OCI-LY1 (cell line): ENCODE measurements at regions not wholly inside any gene's neighbourhood (a gene's known extent, or its start where the extent isn't known, plus 50 kb on each side); places are given as distances from the start of the nearest gene placed in this dataset.
A peak's percentile ranks its signal among the peaks of the same experiment; 100 is the strongest.

Experiments
- H2AFZ ChIP-seq: fragments of 200-600 bp; sonication (generic), shearing (Covaris generic); 2 replicates; pipeline ENCODE4 v1.6.0; 2014; ENCODE audit warnings: antibody characterized with exemption, mild to moderate bottlenecking, low read length
- H3F3A ChIP-seq: fragments of 200-600 bp; sonication (generic), shearing (Covaris generic); 2 replicates; pipeline ENCODE4 v1.6.0; 2014; ENCODE audit warnings: mild to moderate bottlenecking, antibody characterized with exemption, low read length, moderate library complexity; ENCODE audit not compliant: insufficient read depth
- H3K27ac ChIP-seq: fragments of 200-600 bp; sonication (generic); 2 replicates; pipeline ENCODE4 v1.5.1; 2014; ENCODE audit warnings: low read length, mixed run types, mild to moderate bottlenecking, low read depth; ENCODE audit not compliant: poor library complexity, severe bottlenecking
- H3K27me3 ChIP-seq: fragments of 200-600 bp; sonication (generic); 2 replicates; pipeline ENCODE4 v1.6.0; 2014; ENCODE audit warnings: antibody characterized with exemption, mild to moderate bottlenecking, low read length, moderate library complexity; ENCODE audit not compliant: insufficient read depth
- H3K36me3 ChIP-seq: fragments of 200-600 bp; sonication (generic); 2 replicates; pipeline ENCODE4 v1.6.1; 2014; ENCODE audit warnings: mild to moderate bottlenecking, antibody characterized with exemption, low read length, moderate library complexity, mixed read lengths; ENCODE audit not compliant: insufficient read depth
- H3K4me1 ChIP-seq: fragments of 200-600 bp; sonication (generic); 2 replicates; pipeline ENCODE4 v1.5.1; 2014; ENCODE audit warnings: mild to moderate bottlenecking, low read length, moderate library complexity; ENCODE audit not compliant: insufficient read depth, severe bottlenecking
- H3K4me2 ChIP-seq: fragments of 200-600 bp; sonication (generic), shearing (Covaris generic); 2 replicates; pipeline ENCODE4 v1.6.1; 2014; ENCODE audit warnings: low read length
- H3K4me3 ChIP-seq: fragments of 200-600 bp; sonication (generic); 2 replicates; pipeline ENCODE4 v1.5.1; 2014; ENCODE audit warnings: low read length, low read depth, mild to moderate bottlenecking, mixed read lengths; ENCODE audit not compliant: poor library complexity, severe bottlenecking
- H3K79me2 ChIP-seq: fragments of 200-600 bp; shearing (Covaris generic); 2 replicates; pipeline ENCODE4 v1.6.1; 2016; ENCODE audit warnings: mixed run types, low read length, mixed read lengths; ENCODE audit not compliant: insufficient read depth
- H3K9ac ChIP-seq: fragments of 200-600 bp; sonication (generic), shearing (Covaris generic); 2 replicates; pipeline ENCODE4 v1.6.1; 2014; ENCODE audit warnings: mild to moderate bottlenecking, low read length, mixed read lengths
- H3K9me2 ChIP-seq: fragments of 200-600 bp; sonication (generic), shearing (Covaris generic); 2 replicates; pipeline ENCODE4 v1.6.1; 2014; ENCODE audit warnings: low read depth, mild to moderate bottlenecking, low read length, mixed read lengths
- H3K9me3 ChIP-seq: fragments of 200-600 bp; shearing (Covaris generic); 2 replicates; pipeline ENCODE4 v1.6.1; 2014; ENCODE audit warnings: low read length, mixed read lengths
- H4K20me1 ChIP-seq: fragments of 200-600 bp; sonication (generic), shearing (Covaris generic); 2 replicates; pipeline ENCODE4 v1.6.0; 2016; ENCODE audit warnings: mild to moderate bottlenecking, low read length; ENCODE audit not compliant: insufficient read depth
- CTCF ChIP-seq: fragments of 200-600 bp; sonication (generic), shearing (Covaris generic); IDR thresholded peaks from 2 replicates; pipeline ENCODE4 v1.5.1; 2017; ENCODE audit warnings: mild to moderate bottlenecking, antibody characterized with exemption, low read length, moderate library complexity, mixed read lengths
- EZH2 ChIP-seq: fragments of 200-600 bp; sonication (generic), shearing (Covaris generic); IDR thresholded peaks from 2 replicates; pipeline ENCODE4 v1.8.0; 2017; ENCODE audit warnings: borderline replicate concordance, mixed run types, mild to moderate bottlenecking, antibody characterized with exemption, low read length, moderate library complexity, mixed read lengths

- Histone ChIP-seq H4K20me1 (no peaks in the 10 kb centered on the region), H3K4me2 (peak overlapping the region; percentile 70), H3K27me3 (no peaks in the 10 kb centered on the region), H3K4me3 (peak overlapping the region; percentile 40), H3K9me2 (no peaks in the 10 kb centered on the region), H2AFZ (no peak overlapping the region), H3K27ac (peak overlapping the region; percentile 90), H3K9ac (peak overlapping the region; percentile 48; the same call in 1 of the 2 replicates), H3F3A (no peaks in the 10 kb centered on the region), H3K9me3 (no peaks in the 10 kb centered on the region), H3K79me2 (no peaks in the 10 kb centered on the region), H3K36me3 (no peaks in the 10 kb centered on the region), H3K4me1 (peaks cover 55% of the 10 kb centered on the region)
- no peak for TF ChIP-seq EZH2
- peak; percentile 48 for TF ChIP-seq CTCF
Observed at GRCh38 chrX:115894087-115894486, 276.5 kb upstream of the AGTR2 start.

- Histone ChIP-seq H3K9ac (no peak overlapping the region), H3K4me1 (peaks cover 65% of the 10 kb centered on the region), H3K9me2 (no peaks in the 10 kb centered on the region)
Observed at GRCh38 chrX:115895678-115896329, 274.7 kb upstream of the AGTR2 start.

GRCh38 chrX:115896362-115896761 is 274.2 kb upstream of the AGTR2 start:
- Histone ChIP-seq H3K27ac (peak overlapping the region; percentile 74), H3K9me3 (no peaks in the 10 kb centered on the region), H3K27me3 (no peaks in the 10 kb centered on the region), H3K4me1 (peaks cover 68% of the 10 kb centered on the region), H3F3A (no peaks in the 10 kb centered on the region), H2AFZ (no peak overlapping the region), H4K20me1 (no peaks in the 10 kb centered on the region), H3K4me2 (no peak overlapping the region), H3K79me2 (no peaks in the 10 kb centered on the region), H3K4me3 (no peak overlapping the region), H3K36me3 (no peaks in the 10 kb centered on the region), H3K9ac (no peak overlapping the region; the same call in 1 of the 2 replicates), H3K9me2 (no peaks in the 10 kb centered on the region)
- TF ChIP-seq CTCF (no peak), EZH2 (no peak)

More at GRCh38 chrX:115895678-115896329, 274.7 kb upstream of the AGTR2 start:
- no peaks in the 10 kb centered on the region for H3K36me3 ChIP-seq
- no peaks in the 10 kb centered on the region for H3F3A ChIP-seq
- H3K9me3 ChIP-seq, result no peaks in the 10 kb centered on the region
- no peaks in the 10 kb centered on the region for H4K20me1 ChIP-seq
- no peak overlapping the region for H3K4me3 ChIP-seq
- no peak overlapping the region for H3K4me2 ChIP-seq
- no peaks in the 10 kb centered on the region for H3K27me3 ChIP-seq
- no peaks in the 10 kb centered on the region for H3K79me2 ChIP-seq
- no peak overlapping the region for H3K27ac ChIP-seq
- H2AFZ ChIP-seq, result no peak overlapping the region
- no peak for TF ChIP-seq CTCF
- TF ChIP-seq EZH2, result no peak
